AG04449 (cell line): ENCODE measurements at regions not wholly inside any gene's neighbourhood (a gene's known extent, or its start where the extent isn't known, plus 50 kb on each side); places are given as distances from the start of the nearest gene placed in this dataset.

Experiments
- CTCF ChIA-PET: fragments of 350-600 bp; formaldehyde crosslinking; extraction: SDS; loops from one replicate; lab custom pipeline; 2021; ENCODE audit warnings: antibody characterized with exemption; lab: Yijun Ruan, JAX
- POLR2A ChIA-PET: fragments of 400-600, 350-600 bp; formaldehyde crosslinking; extraction: SDS; loops from one replicate; lab custom pipeline; 2020; ENCODE audit warnings: antibody characterized with exemption, inconsistent platforms; lab: Yijun Ruan, JAX
- DNase-seq: peaks from one replicate; pipeline ENCODE4 v3.0.0-alpha.2; 2010; ENCODE audit warnings: low read depth, low spot score
- H3K4me3 ChIP-seq: 2 replicates; pipeline ENCODE4 v1.5.1; 2011; ENCODE audit warnings: low read depth, mild to moderate bottlenecking, control low read depth, low read length
- CTCF ChIP-seq: IDR thresholded peaks from one replicate; pipeline ENCODE4 v1.5.1; 2011; ENCODE audit warnings: mild to moderate bottlenecking, moderate library complexity, low read length, control low read depth, inconsistent platforms; ENCODE audit not compliant: insufficient read depth; ENCODE audit errors: missing control alignments

- POLR2A ChIA-PET = no interaction called here
- CTCF ChIA-PET = no interaction called here
- H3K4me3 ChIP-seq = no peak overlapping the region
- peak; percentile 87 for DNase-seq
- TF ChIP-seq CTCF = no peak
Observed at GRCh38 chr3:72492240-72492639, 356.0 kb downstream of the SHQ1 start.

- DNase-seq = no peak
- CTCF ChIA-PET = no interaction called here
- no peak for TF ChIP-seq CTCF
Observed at GRCh38 chr3:72490688-72491435, 357.4 kb downstream of the SHQ1 start.

DNA sequence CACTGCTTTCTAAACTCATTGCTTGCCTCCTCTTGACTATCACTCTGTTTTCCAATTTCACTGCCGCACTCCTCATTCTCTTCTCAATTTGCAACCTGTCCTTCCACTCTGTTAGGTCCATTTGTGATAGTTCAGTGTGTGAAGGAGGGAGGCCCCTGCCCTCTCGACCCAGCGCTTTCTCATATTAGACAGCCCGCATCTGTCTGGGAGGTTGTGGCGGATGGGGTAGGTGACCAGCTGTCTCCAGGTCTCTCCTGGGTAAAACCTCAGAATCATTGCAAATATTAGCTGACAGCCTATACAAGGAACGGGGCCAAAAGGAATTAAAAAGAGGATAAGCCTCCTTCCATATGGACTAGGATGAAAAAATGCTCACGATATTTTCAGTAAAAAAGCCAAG, 358.3 kb downstream of the SHQ1 start:
- H3K4me3 ChIP-seq = no peak overlapping the region
- no peak for TF ChIP-seq CTCF
- CTCF ChIA-PET = no interaction called here
- POLR2A ChIA-PET = no interaction called here
- DNase-seq = no peak

More at GRCh38 chr3:72490688-72491435, 357.4 kb downstream of the SHQ1 start:
- no peak overlapping the region for H3K4me3 ChIP-seq
- POLR2A ChIA-PET = no interaction called here

GRCh38 chr3:72488738-72489035, 359.6 kb downstream of the SHQ1 start:
- TF ChIP-seq CTCF = no peak
- no peak for DNase-seq
- ChIA-PET POLR2A (interaction anchor here (0.7 kb wide), 1 partner anchor 13 kb away, joined by 3 read pairs; no protein-coding TSS in a partner anchor), CTCF (no interaction called here)
- H3K4me3 ChIP-seq = no peak overlapping the region

GRCh38 chr3:72487946-72488737, 360.1 kb downstream of the SHQ1 start:
- CTCF ChIA-PET = no interaction called here
- no peak overlapping the region for H3K4me3 ChIP-seq
- TF ChIP-seq CTCF = no peak
- POLR2A ChIA-PET = interaction anchor here (0.6 to 0.7 kb wide), 2 partner anchors 12 to 43 kb away, joined by 3 read pairs; no protein-coding TSS in a partner anchor
- DNase-seq = no peak

- DNase-seq = peak; percentile 60
- H3K4me3 ChIP-seq = no peak overlapping the region
- no peak for TF ChIP-seq CTCF
- ChIA-PET CTCF (interaction anchor here (0.9 kb wide), 1 partner anchor 40 kb away, joined by 3 read pairs; no protein-coding TSS in a partner anchor), POLR2A (no interaction called here)
Observed at GRCh38 chr3:72487078-72487765, 361.0 kb downstream of the SHQ1 start.
